ENCODE measurements at regions not wholly inside any gene's neighbourhood (a gene's known extent, or its start where the extent isn't known, plus 50 kb on each side); places are given as distances from the start of the nearest gene placed in this dataset.

GRCh38 chr1:181160322-181160721, 71.8 kb downstream of the IER5 start:
- in situ Hi-C loops (cut with MboI; ENCODE audit: low sequenced_read_pairs, unreplicated experiment) = loop anchor here (10.0 kb wide), 1 partner anchor 646 kb away; no protein-coding TSS in a partner anchor
- no peak for DNase-seq (ENCODE audit: low spot score)
- no peak for TF ChIP-seq CTCF (IDR thresholded peaks at IDR 0.05; ENCODE audit: borderline replicate concordance, control extremely low read depth, extremely low read depth, insufficient read depth, missing control alignments)

GRCh38 chr1:181160998-181161870, 72.7 kb downstream of the IER5 start:
- no peak for DNase-seq (ENCODE audit: low spot score)
- TF ChIP-seq CTCF (IDR thresholded peaks at IDR 0.05; ENCODE audit: borderline replicate concordance, control extremely low read depth, extremely low read depth, insufficient read depth, missing control alignments) = no peak
- in situ Hi-C loops (cut with MboI; ENCODE audit: low sequenced_read_pairs, unreplicated experiment) = loop anchor here (10.0 kb wide), 1 partner anchor 646 kb away; no protein-coding TSS in a partner anchor

DNA sequence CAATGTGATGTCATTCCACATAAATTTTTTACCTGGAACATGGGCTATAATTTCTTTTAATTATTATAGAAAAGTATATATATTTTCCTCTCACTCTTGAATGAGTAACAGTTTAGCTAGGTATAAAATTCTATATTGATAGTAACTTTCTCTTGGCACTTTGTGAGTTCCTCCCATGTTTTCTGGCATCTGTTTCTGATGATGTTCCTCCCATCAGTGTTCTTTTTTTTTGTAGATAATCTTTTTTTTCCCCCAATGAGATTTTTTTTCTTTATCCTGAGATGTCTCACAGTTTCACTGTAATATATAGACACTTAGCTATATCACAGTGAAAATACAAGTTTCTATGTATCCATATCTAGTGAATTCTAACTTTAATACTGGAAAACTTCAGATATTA, 75.2 kb downstream of the IER5 start:
- in situ Hi-C loops (cut with MboI; ENCODE audit: low sequenced_read_pairs, unreplicated experiment) = loop anchor here (10.0 kb wide), 1 partner anchor 649 kb away; no protein-coding TSS in a partner anchor
- no peak for TF ChIP-seq CTCF (IDR thresholded peaks at IDR 0.05; ENCODE audit: borderline replicate concordance, control extremely low read depth, extremely low read depth, insufficient read depth, missing control alignments)
- DNase-seq (ENCODE audit: low spot score) = no peak

DNA sequence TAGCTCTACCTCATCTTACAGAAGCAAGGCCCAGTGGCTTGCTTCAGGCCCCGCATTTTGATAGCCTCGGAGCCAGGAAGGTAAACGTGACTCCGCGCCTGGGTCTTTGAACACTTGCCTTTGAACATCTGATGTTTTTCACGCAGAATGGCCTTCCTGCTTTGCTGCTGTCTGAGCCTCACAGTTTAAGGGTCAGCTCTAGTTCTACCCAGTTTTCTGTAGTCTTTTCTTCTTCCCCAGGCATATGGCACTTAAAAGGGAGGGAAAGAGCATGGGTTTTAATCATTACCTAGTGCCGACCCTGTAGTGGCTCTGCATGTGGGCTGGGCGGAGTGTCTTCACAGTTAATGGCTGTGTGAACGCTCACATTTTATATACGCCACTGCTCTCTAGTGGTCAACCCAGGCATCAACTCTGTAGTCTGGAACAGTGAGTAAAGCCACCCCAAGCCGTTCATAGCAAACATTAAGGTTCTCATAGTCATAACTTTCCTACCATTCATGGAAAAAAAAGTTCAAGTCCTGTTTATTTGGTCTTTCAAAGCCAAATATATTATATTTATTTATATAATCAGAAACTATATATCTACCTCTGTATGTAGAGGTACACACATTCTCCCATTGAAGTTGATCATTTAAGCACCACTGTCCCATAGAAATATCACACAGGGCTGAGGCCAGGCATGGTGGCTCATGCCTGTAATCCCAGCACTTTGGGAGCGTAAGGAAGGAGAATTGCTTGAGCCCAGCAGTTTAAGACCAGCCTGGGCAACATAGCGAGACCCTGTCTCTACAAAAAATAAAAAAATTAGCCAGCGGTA, 78.1 kb downstream of the IER5 start:
- DNase-seq (ENCODE audit: low spot score) = peak; percentile 76
- in situ Hi-C loops (cut with MboI; ENCODE audit: low sequenced_read_pairs, unreplicated experiment) = loop anchor here (10.0 kb wide), 1 partner anchor 652 kb away; no protein-coding TSS in a partner anchor
- peak; percentile 76 for TF ChIP-seq CTCF (IDR thresholded peaks at IDR 0.05; ENCODE audit: borderline replicate concordance, control extremely low read depth, extremely low read depth, insufficient read depth, missing control alignments)

DNA sequence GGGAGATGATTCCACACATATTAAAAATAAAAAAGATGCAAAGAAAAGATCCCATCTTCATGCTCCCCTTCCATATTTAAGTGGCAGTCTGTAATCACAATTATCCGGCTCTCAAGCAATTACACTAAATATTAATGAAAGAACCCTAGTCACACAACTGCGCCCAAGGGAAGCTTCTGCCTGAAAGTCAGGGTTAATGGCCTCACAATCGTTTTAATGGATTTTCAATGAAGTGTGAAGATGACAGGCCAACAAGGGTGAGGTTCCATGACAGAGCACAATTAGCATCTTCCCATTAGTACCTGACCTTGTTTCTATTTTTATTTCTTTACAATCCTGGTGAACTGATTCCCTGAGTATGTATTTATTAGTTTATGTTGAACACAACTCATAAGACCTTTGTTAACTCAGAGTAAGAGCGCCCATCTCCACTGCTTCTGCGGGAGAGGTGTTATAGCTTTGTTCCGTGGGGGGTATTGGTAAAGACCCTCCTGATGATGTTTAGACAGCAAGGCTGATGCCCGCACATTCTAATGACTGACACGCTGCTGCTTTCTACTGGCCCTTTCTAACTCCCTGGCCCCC, 80.9 kb downstream of the IER5 start:
- no peak for TF ChIP-seq CTCF (IDR thresholded peaks at IDR 0.05; ENCODE audit: borderline replicate concordance, control extremely low read depth, extremely low read depth, insufficient read depth, missing control alignments)
- in situ Hi-C loops (cut with MboI; ENCODE audit: low sequenced_read_pairs, unreplicated experiment) = loop anchor here (10.0 kb wide), 1 partner anchor 655 kb away; no protein-coding TSS in a partner anchor
- DNase-seq (ENCODE audit: low spot score) = no peak

DNA sequence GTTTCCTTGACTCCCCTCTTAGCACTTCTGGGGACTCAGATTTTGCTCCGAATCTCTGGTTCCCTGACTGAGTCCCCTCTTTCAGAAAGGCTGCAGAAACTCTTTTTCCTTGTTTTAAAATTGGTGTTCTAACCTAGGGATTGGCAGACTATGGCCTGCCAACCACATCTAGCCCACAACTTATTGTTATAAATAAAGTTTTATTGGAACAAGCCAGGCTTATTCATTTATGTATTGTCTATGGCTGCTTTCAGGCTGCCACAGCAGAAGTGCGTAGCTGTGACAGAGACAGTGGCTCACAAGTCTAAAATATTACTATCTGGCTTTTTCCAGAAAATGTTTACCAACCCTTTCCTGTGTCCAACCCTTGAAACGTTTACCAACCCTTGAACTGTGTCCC, 81.7 kb downstream of the IER5 start:
- in situ Hi-C loops (cut with MboI; ENCODE audit: low sequenced_read_pairs, unreplicated experiment) = no loop called here
- no peak for TF ChIP-seq CTCF (IDR thresholded peaks at IDR 0.05; ENCODE audit: borderline replicate concordance, control extremely low read depth, extremely low read depth, insufficient read depth, missing control alignments)

More for the DNA sequence above, 81.7 kb downstream of the IER5 start:
- DNase-seq (ENCODE audit: low spot score) = no peak

All from GM13976 (cell line).